ENCODE measurements at regions not wholly inside any gene's neighbourhood (a gene's known extent, or its start where the extent isn't known, plus 50 kb on each side); places are given as distances from the start of the nearest gene placed in this dataset.

- DNase-seq = no peak
Observed at GRCh38 chr5:15074651-15075050, 203.1 kb upstream of the ANKH start.

- DNase-seq = no peak
Observed at GRCh38 chr5:15073453-15073852, 201.9 kb upstream of the ANKH start.

- no peak for DNase-seq
Observed at GRCh38 chr5:15070907-15071306, 199.3 kb upstream of the ANKH start.

GRCh38 chr5:15069407-15069905 lies 197.9 kb upstream of the ANKH start:
- no peak for DNase-seq

- peak; percentile 46 for DNase-seq
Observed at GRCh38 chr5:15065091-15065490, 193.5 kb upstream of the ANKH start.

- no peak for DNase-seq
Observed at GRCh38 chr5:15064396-15064795, 192.8 kb upstream of the ANKH start.

- no peak for DNase-seq
Observed at GRCh38 chr5:15056988-15057592, 185.5 kb upstream of the ANKH start.

GRCh38 chr5:15044521-15044920 lies 172.9 kb upstream of the ANKH start:
- no peak for DNase-seq

- DNase-seq = no peak
Observed at GRCh38 chr5:15037247-15037908, 165.8 kb upstream of the ANKH start.

- DNase-seq = no peak
Observed at GRCh38 chr5:15034379-15034778, 162.8 kb upstream of the ANKH start.

- no peak for DNase-seq
Observed at GRCh38 chr5:15031180-15031579, 159.6 kb upstream of the ANKH start.

GRCh38 chr5:15027764-15028163 lies 156.2 kb upstream of the ANKH start:
- no peak for DNase-seq

GRCh38 chr5:15026944-15027343 lies 155.4 kb upstream of the ANKH start:
- DNase-seq = no peak

GRCh38 chr5:15026011-15026893 lies 154.7 kb upstream of the ANKH start:
- peak; percentile 21 for DNase-seq

GRCh38 chr5:15023846-15024245 lies 152.3 kb upstream of the ANKH start:
- no peak for DNase-seq

- no peak for DNase-seq
Observed at GRCh38 chr5:15023266-15023665, 151.7 kb upstream of the ANKH start.

- peak; percentile 45 for DNase-seq
Observed at GRCh38 chr5:15021266-15022046, 149.9 kb upstream of the ANKH start.

- peak; percentile 50 for DNase-seq
Observed at GRCh38 chr5:15020736-15021135, 149.2 kb upstream of the ANKH start.

- DNase-seq = no peak
Observed at GRCh38 chr5:15014809-15015208, 143.2 kb upstream of the ANKH start.

- DNase-seq = peak; percentile 54
Observed at GRCh38 chr5:15013654-15014463, 142.3 kb upstream of the ANKH start.

GRCh38 chr5:15012061-15012460 lies 140.5 kb upstream of the ANKH start:
- DNase-seq = no peak

- DNase-seq = no peak
Observed at GRCh38 chr5:15010936-15011335, 139.4 kb upstream of the ANKH start.
